Panc1 (cell line): ENCODE measurements at regions not wholly inside any gene's neighbourhood (a gene's known extent, or its start where the extent isn't known, plus 50 kb on each side); places are given as distances from the start of the nearest gene placed in this dataset.

Experiments
- ATAC-seq: fragments of 200-7000 bp; cut with Tn5 transposase; 2 replicates; pipeline ENCODE4 v1.9.1; 2020; ENCODE audit warnings: mild to moderate bottlenecking, moderate library complexity
- BruUV-seq: library from RNA; stranded (reverse); fragments of 400-500 nt; replicated peaks from 2 replicates; lab custom pipeline; 2021; lab: Mats Ljungman, UMichigan
- CTCF ChIA-PET: fragments of 300-600 bp; sonication (Branson Sonifier 250); formaldehyde crosslinking; loops from one replicate; lab custom pipeline; 2022; ENCODE audit warnings: antibody characterized with exemption; lab: Charles Lee
- POLR2A ChIA-PET: fragments of 300-600 bp; sonication (Branson Sonifier 250); formaldehyde crosslinking; loops from one replicate; lab custom pipeline; 2022; ENCODE audit warnings: antibody characterized with exemption; lab: Charles Lee
- DNase-seq: peaks from one replicate; pipeline ENCODE4 v3.0.0-alpha.2; 2010; ENCODE audit warnings: low read depth, low spot score
- H3K27ac ChIP-seq: 2 replicates; pipeline ENCODE4 v1.5.1; 2011; ENCODE audit warnings: mild to moderate bottlenecking, low read length, inconsistent platforms
- H3K27me3 ChIP-seq: fragments of 200-500 bp; sonication (Bioruptor generic); 2 replicates; pipeline ENCODE4 v1.6.0; 2014; ENCODE audit warnings: low read length, inconsistent platforms; ENCODE audit not compliant: control insufficient read depth, insufficient read depth
- H3K36me3 ChIP-seq: fragments of 200-500 bp; sonication (Bioruptor generic); 2 replicates; pipeline ENCODE4 v1.5.1; 2014; ENCODE audit warnings: inconsistent platforms, mild to moderate bottlenecking, low read length, moderate library complexity; ENCODE audit not compliant: control insufficient read depth, insufficient read depth
- H3K4me1 ChIP-seq: 2 replicates; pipeline ENCODE4 v1.5.1; 2011; ENCODE audit warnings: inconsistent platforms, mild to moderate bottlenecking, low read length, moderate library complexity; ENCODE audit not compliant: control insufficient read depth, insufficient read depth
- H3K4me3 ChIP-seq, 2 experiments: 2 replicates each; pipeline ENCODE4 v1.5.1; 2011 to 2012; ENCODE audit warnings: low read depth in 2 of 2, low read length in 2 of 2, mild to moderate bottlenecking in 2 of 2, inconsistent platforms in 1 of 2, moderate library complexity in 1 of 2
- H3K9me3 ChIP-seq: fragments of 200-500 bp; sonication (Bioruptor generic); 2 replicates; pipeline ENCODE4 v1.5.1; 2014; ENCODE audit warnings: low read depth, mild to moderate bottlenecking, inconsistent platforms, low read length, moderate library complexity; ENCODE audit not compliant: control insufficient read depth, insufficient read depth
- POLR2AphosphoS5 ChIP-seq: IDR thresholded peaks from 2 replicates; pipeline ENCODE4 v1.6.1; 2012; ENCODE audit warnings: mild to moderate bottlenecking, low read depth, low read length, moderate library complexity
- SIN3A ChIP-seq: IDR thresholded peaks from 2 replicates; pipeline ENCODE4 v1.6.1; 2012; ENCODE audit warnings: low read depth, mild to moderate bottlenecking, low read length, moderate library complexity, borderline replicate concordance; ENCODE audit not compliant: insufficient read depth
- TCF7L2 ChIP-seq: IDR thresholded peaks from 2 replicates; pipeline ENCODE4 v1.6.1; 2011; ENCODE audit warnings: mild to moderate bottlenecking, low read depth, low read length, inconsistent platforms
- in situ Hi-C: cut with HindIII; loops from 2 replicates; pipeline ENCODE4 v1.10.0; 2016; ENCODE audit warnings: low sequenced_read_pairs, low pct_unique_long_range_greater_than_20kb
- intact Hi-C: fragments of 100-400 bp; cut with micrococcal nuclease; formaldehyde crosslinking; loops from one replicate; pipeline ENCODE4 v1.10.0; 2022; ENCODE audit not compliant: unreplicated experiment
- TF ChIP-seq, protein P1 (sequence below): fragments of 450-650 bp; IDR thresholded peaks from 2 replicates; pipeline ENCODE4 v1.5.1; 2017; ENCODE audit warnings: mild to moderate bottlenecking
- TF ChIP-seq, protein P2 (sequence below), 2 experiments: IDR thresholded peaks; 2 replicates each; pipeline ENCODE4 v1.6.1; 2011 to 2012; ENCODE audit warnings: low read depth in 2 of 2, control low read depth in 1 of 2, low read length in 1 of 2, mild to moderate bottlenecking in 1 of 2, moderate library complexity in 1 of 2; ENCODE audit not compliant: insufficient read depth in 1 of 2

GRCh38 chr12:116644806-116645205, 85.6 kb downstream of the MAP1LC3B2 start:
- no TSS peak for BruUV-seq
- no peaks in the 10 kb centered on the region for H3K4me1 ChIP-seq
- CTCF ChIA-PET, result interaction anchor here (0.7 kb wide), 1 partner anchor 64 kb away, joined by 3 read pairs; no protein-coding TSS in a partner anchor
- TF ChIP-seq, protein P1, sequence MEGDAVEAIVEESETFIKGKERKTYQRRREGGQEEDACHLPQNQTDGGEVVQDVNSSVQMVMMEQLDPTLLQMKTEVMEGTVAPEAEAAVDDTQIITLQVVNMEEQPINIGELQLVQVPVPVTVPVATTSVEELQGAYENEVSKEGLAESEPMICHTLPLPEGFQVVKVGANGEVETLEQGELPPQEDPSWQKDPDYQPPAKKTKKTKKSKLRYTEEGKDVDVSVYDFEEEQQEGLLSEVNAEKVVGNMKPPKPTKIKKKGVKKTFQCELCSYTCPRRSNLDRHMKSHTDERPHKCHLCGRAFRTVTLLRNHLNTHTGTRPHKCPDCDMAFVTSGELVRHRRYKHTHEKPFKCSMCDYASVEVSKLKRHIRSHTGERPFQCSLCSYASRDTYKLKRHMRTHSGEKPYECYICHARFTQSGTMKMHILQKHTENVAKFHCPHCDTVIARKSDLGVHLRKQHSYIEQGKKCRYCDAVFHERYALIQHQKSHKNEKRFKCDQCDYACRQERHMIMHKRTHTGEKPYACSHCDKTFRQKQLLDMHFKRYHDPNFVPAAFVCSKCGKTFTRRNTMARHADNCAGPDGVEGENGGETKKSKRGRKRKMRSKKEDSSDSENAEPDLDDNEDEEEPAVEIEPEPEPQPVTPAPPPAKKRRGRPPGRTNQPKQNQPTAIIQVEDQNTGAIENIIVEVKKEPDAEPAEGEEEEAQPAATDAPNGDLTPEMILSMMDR, result no peak
- no peak for TF ChIP-seq SIN3A
- TF ChIP-seq TCF7L2, result no peak
- TF ChIP-seq POLR2AphosphoS5, result no peak
- TF ChIP-seq, protein P2, sequence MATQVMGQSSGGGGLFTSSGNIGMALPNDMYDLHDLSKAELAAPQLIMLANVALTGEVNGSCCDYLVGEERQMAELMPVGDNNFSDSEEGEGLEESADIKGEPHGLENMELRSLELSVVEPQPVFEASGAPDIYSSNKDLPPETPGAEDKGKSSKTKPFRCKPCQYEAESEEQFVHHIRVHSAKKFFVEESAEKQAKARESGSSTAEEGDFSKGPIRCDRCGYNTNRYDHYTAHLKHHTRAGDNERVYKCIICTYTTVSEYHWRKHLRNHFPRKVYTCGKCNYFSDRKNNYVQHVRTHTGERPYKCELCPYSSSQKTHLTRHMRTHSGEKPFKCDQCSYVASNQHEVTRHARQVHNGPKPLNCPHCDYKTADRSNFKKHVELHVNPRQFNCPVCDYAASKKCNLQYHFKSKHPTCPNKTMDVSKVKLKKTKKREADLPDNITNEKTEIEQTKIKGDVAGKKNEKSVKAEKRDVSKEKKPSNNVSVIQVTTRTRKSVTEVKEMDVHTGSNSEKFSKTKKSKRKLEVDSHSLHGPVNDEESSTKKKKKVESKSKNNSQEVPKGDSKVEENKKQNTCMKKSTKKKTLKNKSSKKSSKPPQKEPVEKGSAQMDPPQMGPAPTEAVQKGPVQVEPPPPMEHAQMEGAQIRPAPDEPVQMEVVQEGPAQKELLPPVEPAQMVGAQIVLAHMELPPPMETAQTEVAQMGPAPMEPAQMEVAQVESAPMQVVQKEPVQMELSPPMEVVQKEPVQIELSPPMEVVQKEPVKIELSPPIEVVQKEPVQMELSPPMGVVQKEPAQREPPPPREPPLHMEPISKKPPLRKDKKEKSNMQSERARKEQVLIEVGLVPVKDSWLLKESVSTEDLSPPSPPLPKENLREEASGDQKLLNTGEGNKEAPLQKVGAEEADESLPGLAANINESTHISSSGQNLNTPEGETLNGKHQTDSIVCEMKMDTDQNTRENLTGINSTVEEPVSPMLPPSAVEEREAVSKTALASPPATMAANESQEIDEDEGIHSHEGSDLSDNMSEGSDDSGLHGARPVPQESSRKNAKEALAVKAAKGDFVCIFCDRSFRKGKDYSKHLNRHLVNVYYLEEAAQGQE (IDR thresholded peaks at IDR 0.05; ENCODE audit: insufficient read depth in 1 of 2, low read depth in 2 of 2, low read length in 1 of 2), result no peak
- POLR2A ChIA-PET, result no interaction called here
- no peak overlapping the region for H3K27ac ChIP-seq
- intact Hi-C loops (no loop called here), in situ Hi-C loops (no loop called here)
- ATAC-seq, result no peak
- H3K36me3 ChIP-seq, result no peaks in the 10 kb centered on the region
- no peak for DNase-seq
- no peaks in the 10 kb centered on the region for H3K27me3 ChIP-seq
- no peaks in the 10 kb centered on the region; the same call in 1 of the 2 replicates for H3K9me3 ChIP-seq
- H3K4me3 ChIP-seq, result no peak overlapping the region

DNA sequence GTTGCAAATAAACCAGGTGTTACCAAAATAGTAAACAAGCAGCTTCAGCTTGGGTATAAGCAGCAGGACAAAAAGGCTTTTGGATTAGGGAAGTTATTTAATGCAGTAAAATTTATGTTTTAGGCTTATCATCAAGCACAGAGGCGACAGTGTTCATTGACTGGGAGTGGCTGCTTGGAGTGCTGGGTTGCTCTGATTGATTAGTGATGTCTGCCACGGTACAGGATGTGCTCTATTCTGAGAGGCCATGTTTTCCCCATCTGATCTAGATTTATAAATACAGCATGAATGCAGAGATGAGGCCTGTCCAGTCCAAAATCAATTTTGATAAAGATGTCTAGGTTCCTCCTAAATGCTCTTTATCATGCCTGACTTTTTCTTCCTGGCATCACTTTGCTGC, 83.5 kb downstream of the MAP1LC3B2 start:
- TF ChIP-seq SIN3A, result no peak
- TF ChIP-seq POLR2AphosphoS5, result no peak
- TF ChIP-seq, protein P2 (IDR thresholded peaks at IDR 0.05; ENCODE audit: insufficient read depth in 1 of 2, low read depth in 2 of 2, low read length in 1 of 2), result no peak
- TF ChIP-seq TCF7L2, result no peak
- TF ChIP-seq, protein P1, result no peak
- H3K9me3 ChIP-seq, result no peaks in the 10 kb centered on the region; the same call in 1 of the 2 replicates
- no peak for ATAC-seq
- H3K27me3 ChIP-seq, result no peaks in the 10 kb centered on the region
- H3K4me3 ChIP-seq, result no peak overlapping the region
- BruUV-seq, result no TSS peak
- CTCF ChIA-PET, result no interaction called here
- H3K36me3 ChIP-seq, result no peaks in the 10 kb centered on the region
- intact Hi-C loops (no loop called here), in situ Hi-C loops (no loop called here)
- DNase-seq, result no peak
- no peak overlapping the region; the same call in 1 of the 2 replicates for H3K27ac ChIP-seq
- POLR2A ChIA-PET, result no interaction called here
- H3K4me1 ChIP-seq, result no peaks in the 10 kb centered on the region
